GM18505 (cell line): ENCODE measurements at regions not wholly inside any gene's neighbourhood (a gene's known extent, or its start where the extent isn't known, plus 50 kb on each side); places are given as distances from the start of the nearest gene placed in this dataset.

Experiments
- ATAC-seq: cut with Tn5 transposase; IDR thresholded peaks from one replicate; pipeline ENCODE4 v1.9.1; 2021; ENCODE audit not compliant: unreplicated experiment
- POLR2A ChIP-seq: IDR thresholded peaks from 4 replicates; pipeline ENCODE4 v1.6.1; 2011; ENCODE audit warnings: borderline replicate concordance; ENCODE audit not compliant: insufficient read depth, insufficient read length; ENCODE audit errors: extremely low read depth

GRCh38 chr3:992871-993270 lies 100.0 kb upstream of the CNTN6 start:
- no peak for TF ChIP-seq POLR2A

DNA sequence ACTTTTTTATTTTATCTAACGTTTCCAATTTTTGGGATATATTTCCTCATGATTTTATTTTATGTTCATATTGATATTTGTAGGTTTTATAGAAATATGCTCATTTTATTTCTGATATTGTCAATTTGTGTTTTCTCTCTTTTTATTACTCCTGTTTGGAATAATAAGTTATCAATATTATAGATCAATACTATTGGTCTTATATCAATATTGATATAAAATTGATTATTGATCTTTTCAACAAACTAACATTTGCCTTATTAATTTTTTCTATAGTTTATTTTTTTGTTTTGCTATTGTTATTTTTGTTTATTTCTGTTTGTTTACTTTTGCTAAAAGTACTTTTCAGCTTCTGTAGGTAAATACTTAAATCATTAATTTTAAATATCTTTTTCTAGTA lies 90.8 kb upstream of the CNTN6 start:
- no peak for TF ChIP-seq POLR2A
- no peak for ATAC-seq

More at GRCh38 chr3:992871-993270, 100.0 kb upstream of the CNTN6 start:
- ATAC-seq = no peak

GRCh38 chr3:1007866-1008265 lies 85.0 kb upstream of the CNTN6 start:
- no peak for ATAC-seq
- TF ChIP-seq POLR2A = no peak

DNA sequence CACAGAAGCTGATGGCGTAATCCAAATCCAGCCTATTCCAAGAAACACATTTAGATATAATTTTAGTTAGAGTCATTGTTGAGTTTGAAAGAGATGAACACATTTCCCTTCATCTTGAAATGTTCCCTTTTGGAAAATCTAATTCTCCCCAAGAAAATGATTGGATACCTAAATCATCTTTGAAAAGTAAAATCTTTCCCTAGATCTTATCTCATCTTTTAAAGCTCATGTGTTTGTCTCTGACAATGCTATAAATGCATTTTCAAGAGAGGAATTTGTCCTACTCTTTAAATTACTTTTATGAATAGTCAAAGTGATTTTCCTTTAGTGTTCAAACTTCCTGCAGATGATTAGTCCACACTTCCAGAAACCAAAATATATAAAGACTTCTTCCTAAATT lies 82.6 kb upstream of the CNTN6 start:
- TF ChIP-seq POLR2A = no peak
- no peak for ATAC-seq

DNA sequence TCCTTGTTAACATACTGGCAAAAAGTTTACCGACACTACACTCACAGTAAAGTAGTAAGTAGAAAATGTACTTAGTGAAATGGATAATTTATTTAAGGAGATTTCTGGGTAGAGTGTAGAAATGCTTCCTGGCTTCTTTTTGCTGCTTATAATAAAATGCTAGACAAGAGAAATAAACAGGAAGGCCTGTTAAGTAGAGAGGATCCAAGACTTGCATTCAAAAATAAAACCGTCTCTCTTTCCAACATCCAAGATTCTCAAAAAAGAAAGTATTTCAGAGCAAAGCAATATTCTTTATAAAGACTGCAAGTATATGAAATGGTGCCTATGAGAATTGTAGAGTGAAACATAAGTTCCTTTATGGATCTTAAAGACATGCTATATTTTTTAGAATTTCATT lies 77.0 kb upstream of the CNTN6 start:
- no peak for TF ChIP-seq POLR2A
- ATAC-seq = no peak

- ATAC-seq = no peak
- TF ChIP-seq POLR2A = no peak
Observed at GRCh38 chr3:1017870-1018269, 75.0 kb upstream of the CNTN6 start.

DNA sequence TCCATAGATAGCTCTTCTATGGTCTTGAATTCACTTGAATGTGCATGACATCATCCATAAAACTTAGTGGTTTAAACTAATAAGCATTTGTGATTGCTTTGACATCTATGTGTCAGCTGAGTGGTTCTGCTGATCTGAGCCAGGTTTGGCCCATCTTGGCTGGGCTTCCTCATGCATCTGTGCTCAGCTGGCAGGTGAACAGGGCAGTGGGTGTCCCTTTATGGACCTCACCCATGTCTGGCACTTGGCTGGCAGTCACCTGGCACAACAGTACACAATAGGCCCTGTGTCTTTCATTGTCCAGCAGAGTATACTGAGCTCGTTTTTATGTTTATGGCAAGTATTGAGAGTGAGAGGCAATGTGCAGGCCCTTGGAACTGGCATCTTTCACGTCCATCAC lies 73.7 kb upstream of the CNTN6 start:
- ATAC-seq = no peak

GRCh38 chr3:1026395-1026794 lies 66.4 kb upstream of the CNTN6 start:
- ATAC-seq = no peak
- no peak for TF ChIP-seq POLR2A

More for the DNA sequence above, 73.7 kb upstream of the CNTN6 start:
- TF ChIP-seq POLR2A = no peak

DNA sequence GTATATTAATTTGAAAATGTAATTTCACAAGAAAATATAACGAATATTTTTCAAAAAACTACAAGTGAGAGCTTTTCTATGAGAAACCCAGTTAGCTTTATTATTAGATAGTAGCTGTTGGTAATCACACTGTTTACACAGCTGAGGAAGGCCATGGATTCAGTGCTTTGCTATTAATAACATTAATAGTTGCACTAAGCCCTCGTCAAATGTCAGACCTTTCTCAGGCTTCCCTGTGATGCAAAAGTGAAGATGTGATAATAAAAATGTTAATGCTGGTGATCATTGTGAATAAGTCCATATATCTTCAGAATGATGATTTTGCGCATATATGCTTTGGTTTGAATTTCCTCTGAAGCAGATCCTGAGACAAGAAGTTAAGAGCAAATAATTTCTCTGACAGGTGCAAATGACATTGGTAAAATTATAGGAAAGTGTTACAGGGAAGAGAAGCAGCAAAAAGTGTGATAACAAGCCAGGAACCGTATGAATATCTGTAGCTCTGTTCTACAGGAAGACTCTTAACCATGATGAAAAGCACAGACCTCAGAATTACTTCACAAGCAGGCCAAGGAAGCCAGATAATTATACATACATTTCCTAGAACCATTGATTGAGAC lies 56.5 kb upstream of the CNTN6 start:
- ATAC-seq = no peak
- no peak for TF ChIP-seq POLR2A

GRCh38 chr3:1037631-1038030 lies 55.2 kb upstream of the CNTN6 start:
- TF ChIP-seq POLR2A = no peak
- ATAC-seq = no peak
